IMR-90 (cell line): ENCODE measurements at regions not wholly inside any gene's neighbourhood (a gene's known extent, or its start where the extent isn't known, plus 50 kb on each side); places are given as distances from the start of the nearest gene placed in this dataset.

ENCODE experiments used
- ATAC-seq: fragments of 200-7000 bp; cut with Tn5 transposase; 2 replicates; pipeline ENCODE4 v1.9.1; 2020; ENCODE audit warnings: low read depth, mild to moderate bottlenecking, moderate library complexity
- BruUV-seq: library from RNA; stranded (reverse); fragments of 400-500 nt; replicated peaks from 2 replicates; lab custom pipeline; 2021; lab: Mats Ljungman, UMichigan
- CTCF ChIA-PET: fragments of 300-600 bp; formaldehyde crosslinking; extraction: SDS; loops from one replicate; lab custom pipeline; 2021; ENCODE audit warnings: antibody characterized with exemption; lab: Yijun Ruan, JAX
- POLR2A ChIA-PET: fragments of 300-600 bp; sonication (Branson Sonifier 250); formaldehyde crosslinking; loops from one replicate; lab custom pipeline; 2022; ENCODE audit warnings: antibody characterized with exemption; ENCODE audit not compliant: unreplicated experiment; lab: Charles Lee
- DNase-seq: peaks from one replicate; pipeline ENCODE4 v3.0.0; 2013
- H2AFZ ChIP-seq: replicated peaks from 2 replicates; pipeline ENCODE3; 2013; ENCODE audit warnings: low read length, mild to moderate bottlenecking; ENCODE audit not compliant: poor library complexity
- H2AK5ac ChIP-seq: 2 replicates; pipeline ENCODE4 v1.6.1; 2013; ENCODE audit warnings: low read depth, low read length, inconsistent platforms
- H2AK9ac ChIP-seq: replicated peaks from 2 replicates; pipeline ENCODE3; 2013; ENCODE audit warnings: mild to moderate bottlenecking, low read depth, low read length, moderate library complexity; ENCODE audit not compliant: poor library complexity
- H2BK120ac ChIP-seq: 2 replicates; pipeline ENCODE4 v1.6.1; 2013; ENCODE audit warnings: low read depth, low read length, inconsistent platforms
- H2BK15ac ChIP-seq: 3 replicates; pipeline ENCODE4 v1.6.1; 2013; ENCODE audit warnings: low read depth, low read length, inconsistent platforms
- H2BK20ac ChIP-seq: 2 replicates; pipeline ENCODE4 v1.6.1; 2013; ENCODE audit warnings: low read depth, mild to moderate bottlenecking, inconsistent platforms, low read length, moderate library complexity
- H2BK5ac ChIP-seq: 2 replicates; pipeline ENCODE4 v1.6.1; 2013; ENCODE audit warnings: mild to moderate bottlenecking, low read depth, low read length, inconsistent platforms; ENCODE audit not compliant: poor library complexity, severe bottlenecking
- H3K14ac ChIP-seq: replicated peaks from 2 replicates; pipeline ENCODE4 v1.6.1; 2013; ENCODE audit warnings: low read depth, low read length, inconsistent platforms
- H3K18ac ChIP-seq: 2 replicates; pipeline ENCODE4 v1.6.1; 2013; ENCODE audit warnings: low read depth, low read length, control low read depth
- H3K23ac ChIP-seq: 2 replicates; pipeline ENCODE4 v1.6.1; 2013; ENCODE audit warnings: low read depth, low read length, inconsistent platforms
- H3K27ac ChIP-seq: 2 replicates; pipeline ENCODE4 v1.5.1; 2013; ENCODE audit warnings: mild to moderate bottlenecking, control low read depth, low read length; ENCODE audit not compliant: insufficient read depth
- H3K27me3 ChIP-seq: 2 replicates; pipeline ENCODE4 v1.6.1; 2013; ENCODE audit warnings: low read length; ENCODE audit not compliant: control insufficient read depth, insufficient read depth
- H3K36me3 ChIP-seq: 2 replicates; pipeline ENCODE4 v1.6.1; 2013; ENCODE audit warnings: low read length, mixed read lengths; ENCODE audit not compliant: control insufficient read depth, insufficient read depth
- H3K4ac ChIP-seq: 2 replicates; pipeline ENCODE4 v1.6.1; 2013; ENCODE audit warnings: low read depth, low read length, inconsistent platforms
- H3K4me1 ChIP-seq: 2 replicates; pipeline ENCODE4 v1.6.1; 2013; ENCODE audit warnings: low read length, mixed read lengths; ENCODE audit not compliant: control insufficient read depth, insufficient read depth
- H3K4me2 ChIP-seq: 2 replicates; pipeline ENCODE4 v1.6.1; 2013; ENCODE audit warnings: low read depth, mild to moderate bottlenecking, control low read depth, low read length, moderate library complexity
- H3K4me3 ChIP-seq: 2 replicates; pipeline ENCODE4 v1.5.1; 2013; ENCODE audit warnings: low read depth, mild to moderate bottlenecking, control low read depth, low read length, moderate library complexity; ENCODE audit not compliant: insufficient read depth
- H3K56ac ChIP-seq: 2 replicates; pipeline ENCODE4 v1.6.1; 2013; ENCODE audit warnings: low read length, inconsistent platforms; ENCODE audit not compliant: insufficient read depth; ENCODE audit errors: extremely low read depth
- H3K79me1 ChIP-seq, 2 experiments: 2 replicates each; pipeline ENCODE4 v1.6.1; 2013; ENCODE audit warnings: low read length in 2 of 2, inconsistent platforms in 1 of 2, low read depth in 1 of 2
- H3K9ac ChIP-seq: 2 replicates; pipeline ENCODE4 v1.6.1; 2013; ENCODE audit warnings: low read depth, low read length, control low read depth
- H3K9me1 ChIP-seq: 2 replicates; pipeline ENCODE4 v1.6.1; 2013; ENCODE audit warnings: low read length, inconsistent platforms; ENCODE audit not compliant: insufficient read depth
- H3K9me3 ChIP-seq: 2 replicates; pipeline ENCODE4 v1.6.1; 2013; ENCODE audit warnings: low read length; ENCODE audit not compliant: control insufficient read depth, insufficient read depth
- H4K20me1 ChIP-seq: 2 replicates; pipeline ENCODE4 v1.6.1; 2013; ENCODE audit warnings: low read length, inconsistent platforms; ENCODE audit not compliant: insufficient read depth
- H4K5ac ChIP-seq: 2 replicates; pipeline ENCODE4 v1.6.1; 2013; ENCODE audit warnings: mild to moderate bottlenecking, low read depth, low read length, control low read depth
- H4K8ac ChIP-seq, 2 experiments: 2 replicates each; pipeline ENCODE4 v1.6.1; 2013; ENCODE audit warnings: low read depth in 2 of 2, low read length in 2 of 2, control low read depth in 1 of 2, inconsistent platforms in 1 of 2
- H4K91ac ChIP-seq: 2 replicates; pipeline ENCODE4 v1.6.1; 2013; ENCODE audit warnings: low read depth, low read length, inconsistent platforms; ENCODE audit not compliant: insufficient read depth
- BHLHE40 ChIP-seq: fragments of 150-350 bp; IDR thresholded peaks from 2 replicates; pipeline ENCODE4 v1.6.1; 2016; ENCODE audit warnings: mild to moderate bottlenecking, low read depth, low read length
- CEBPB ChIP-seq: IDR thresholded peaks from 2 replicates; pipeline ENCODE4 v1.6.1; 2012; ENCODE audit warnings: low read depth, low read length, improper control_type of control experiment
- CHD1 ChIP-seq: IDR thresholded peaks from 2 replicates; pipeline ENCODE4 v1.6.1; 2012; ENCODE audit warnings: low read depth, low read length, improper control_type of control experiment
- CTCF ChIP-seq: conservative IDR thresholded peaks from 2 replicates; pipeline ENCODE4 v1.5.1; 2012; ENCODE audit warnings: mild to moderate bottlenecking, low read depth, low read length, improper control_type of control experiment
- ELK1 ChIP-seq: fragments of 150-350 bp; IDR thresholded peaks from 2 replicates; pipeline ENCODE4 v1.6.1; 2016; ENCODE audit warnings: low read depth, mild to moderate bottlenecking, low read length, moderate library complexity, borderline replicate concordance
- FOS ChIP-seq: fragments of 150-350 bp; IDR thresholded peaks from 2 replicates; pipeline ENCODE4 v1.6.1; 2016; ENCODE audit warnings: low read depth, low read length
- MAFK ChIP-seq: IDR thresholded peaks from 2 replicates; pipeline ENCODE4 v1.6.1; 2012; ENCODE audit warnings: low read depth, low read length, improper control_type of control experiment
- MAZ ChIP-seq: IDR thresholded peaks from 2 replicates; pipeline ENCODE4 v1.6.1; 2012; ENCODE audit warnings: low read depth, mild to moderate bottlenecking, low read length, improper control_type of control experiment, moderate library complexity, borderline replicate concordance
- MXI1 ChIP-seq: IDR thresholded peaks from 2 replicates; pipeline ENCODE4 v1.6.1; 2012; ENCODE audit warnings: low read depth, mild to moderate bottlenecking, low read length, moderate library complexity, borderline replicate concordance
- NFE2L2 ChIP-seq: fragments of 150-350 bp; IDR thresholded peaks from 2 replicates; pipeline ENCODE4 v1.6.1; 2016; ENCODE audit warnings: low read depth, mild to moderate bottlenecking, low read length
- POLR2A ChIP-seq: IDR thresholded peaks from 2 replicates; pipeline ENCODE4 v1.6.1; 2012; ENCODE audit warnings: mild to moderate bottlenecking, low read depth, low read length
- RAD21 ChIP-seq: IDR thresholded peaks from 2 replicates; pipeline ENCODE4 v1.6.1; 2012; ENCODE audit warnings: low read length, improper control_type of control experiment
- RCOR1 ChIP-seq: IDR thresholded peaks from 2 replicates; pipeline ENCODE4 v1.6.1; 2012; ENCODE audit warnings: mild to moderate bottlenecking, low read length, improper control_type of control experiment; ENCODE audit not compliant: insufficient replicate concordance
- RFX5 ChIP-seq: IDR thresholded peaks from 2 replicates; pipeline ENCODE4 v1.8.0; 2012; ENCODE audit warnings: low read depth, mild to moderate bottlenecking, low read length, moderate library complexity
- SMC3 ChIP-seq: fragments of 150-350 bp; IDR thresholded peaks from 2 replicates; pipeline ENCODE4 v1.6.1; 2016; ENCODE audit warnings: low read depth, mild to moderate bottlenecking, antibody characterized with exemption, low read length, moderate library complexity
- USF2 ChIP-seq: fragments of 150-350 bp; IDR thresholded peaks from 2 replicates; pipeline ENCODE4 v1.6.1; 2017; ENCODE audit warnings: mild to moderate bottlenecking, antibody characterized with exemption, low read length, low read depth
- dilution Hi-C: fragments of 300-500 bp; cut with HindIII; formaldehyde crosslinking; loops from one replicate; pipeline ENCODE4 v1.14.3; 2018; ENCODE audit warnings: low sequenced_read_pairs; ENCODE audit not compliant: unreplicated experiment
- in situ Hi-C: fragments of 300-500 bp; cut with MboI; formaldehyde crosslinking; loops from 3 replicates; pipeline ENCODE4 v1.14.3; 2019; ENCODE audit warnings: low sequenced_read_pairs, inconsistent platforms, mixed read lengths
- intact Hi-C: fragments of 100-400 bp; cut with micrococcal nuclease; formaldehyde crosslinking; loops from 2 replicates; pipeline ENCODE4 v1.10.0; 2022

GRCh38 chr5:135651156-135651555 lies 72.4 kb upstream of the CXCL14 start:
- H3K36me3 ChIP-seq, result no peaks in the 10 kb centered on the region
- no peak overlapping the region for H3K23ac ChIP-seq
- H2BK20ac ChIP-seq, result no peak overlapping the region
- no peaks in the 10 kb centered on the region for H3K79me1 ChIP-seq
- no peak overlapping the region for H3K14ac ChIP-seq
- no peak overlapping the region for H4K8ac ChIP-seq
- no peak overlapping the region for H4K91ac ChIP-seq
- H3K9ac ChIP-seq, result no peak overlapping the region
- no peak overlapping the region for H3K4me2 ChIP-seq
- in situ Hi-C loops, result loop anchor here (25.0 kb wide), 1 partner anchor 461 kb away; no protein-coding TSS in a partner anchor
- DNase-seq, result peak; percentile 1
- H4K5ac ChIP-seq, result no peak overlapping the region
- TF ChIP-seq RFX5 (no peak), RCOR1 (no peak), CEBPB (no peak), MAFK (no peak), MXI1 (no peak), MAZ (no peak), USF2 (no peak), POLR2A (no peak), SMC3 (no peak), BHLHE40 (no peak), CTCF (no peak), RAD21 (no peak), CHD1 (no peak), NFE2L2 (no peak), FOS (no peak), ELK1 (no peak)
- no peak overlapping the region for H2AK9ac ChIP-seq
- H2AFZ ChIP-seq, result no peak overlapping the region
- POLR2A ChIA-PET, result no interaction called here
- no peak overlapping the region for H3K56ac ChIP-seq
- intact Hi-C loops, result no loop called here
- no TSS peak for BruUV-seq
- no peak overlapping the region for H2AK5ac ChIP-seq
- no peak for ATAC-seq
- no peaks in the 10 kb centered on the region for H4K20me1 ChIP-seq
- H3K4me3 ChIP-seq, result no peak overlapping the region
- no peak overlapping the region for H3K18ac ChIP-seq
- no peak overlapping the region for H2BK5ac ChIP-seq
- H3K27me3 ChIP-seq, result peaks cover 1% of the 10 kb centered on the region; the same call in 1 of the 2 replicates
- H2BK15ac ChIP-seq, result no peak overlapping the region
- no peaks in the 10 kb centered on the region for H3K9me3 ChIP-seq
- no peaks in the 10 kb centered on the region for H3K4me1 ChIP-seq
- H3K9me1 ChIP-seq, result no peaks in the 10 kb centered on the region
- no peak overlapping the region for H2BK120ac ChIP-seq
- no peak overlapping the region for H3K4ac ChIP-seq
- dilution Hi-C loops, result no loop called here
- CTCF ChIA-PET, result interaction anchor here (0.9 kb wide), 1 partner anchor 12 kb away, joined by 3 read pairs; no protein-coding TSS in a partner anchor
- no peak overlapping the region for H3K27ac ChIP-seq
